ENCODE measurements at regions not wholly inside any gene's neighbourhood (a gene's known extent, or its start where the extent isn't known, plus 50 kb on each side); places are given as distances from the start of the nearest gene placed in this dataset.

- Histone ChIP-seq H3K4me1 (ENCODE audit: control insufficient read depth, insufficient read depth, low read length) (no peaks in the 10 kb centered on the region), H3K9me3 (ENCODE audit: control insufficient read depth, insufficient read depth, low read depth, low read length) (no peaks in the 10 kb centered on the region), H3K4me3 (ENCODE audit: low read depth, low read length) (no peak overlapping the region), H3K36me3 (ENCODE audit: control insufficient read depth in 2 of 2, insufficient read depth in 1 of 2, low read length in 2 of 2) (no peaks in the 10 kb centered on the region), H3K27ac (ENCODE audit: extremely low read depth, low read depth, low read length) (no peak overlapping the region)
- ChIA-PET CTCF (interaction anchor here (0.7 kb wide), 1 partner anchor 80 kb away, joined by 3 read pairs; no protein-coding TSS in a partner anchor), POLR2A (no interaction called here)
- TF ChIP-seq ZBTB10 (tag by site-specific recombination; IDR thresholded peaks at IDR 0.05) (no peak), ZNF155 (tag by site-specific recombination; IDR thresholded peaks at IDR 0.05) (no peak), ZBTB7A (tag by site-specific recombination; IDR thresholded peaks at IDR 0.05; ENCODE audit: low read depth) (no peak), ZNF707 (tag by site-specific recombination; IDR thresholded peaks at IDR 0.05) (no peak)
These were observed 760.2 kb downstream of the RAB28 start for GRCh38 chr4:12723849-12724447.

DNA sequence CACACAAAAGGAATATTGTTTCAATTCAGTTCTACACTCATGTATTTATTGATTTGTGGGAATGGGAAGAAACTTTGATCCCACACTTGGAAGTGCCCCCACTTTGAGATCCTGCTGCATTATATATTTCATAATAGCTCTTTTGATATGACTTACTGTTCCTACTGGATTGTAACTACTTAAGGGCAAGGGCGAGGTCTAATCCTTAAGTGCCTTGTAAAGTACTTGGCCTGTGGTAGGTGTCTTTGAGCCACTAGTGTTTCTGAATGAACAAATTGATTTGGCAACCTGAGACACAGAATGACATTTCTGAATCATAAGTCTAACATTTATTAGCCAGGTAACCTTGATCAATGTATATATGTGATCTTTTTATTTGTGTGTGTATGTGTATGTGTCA is 767.2 kb downstream of the RAB28 start:
- Histone ChIP-seq H3K9me3 (ENCODE audit: control insufficient read depth, insufficient read depth, low read depth, low read length) (no peaks in the 10 kb centered on the region), H3K4me1 (ENCODE audit: control insufficient read depth, insufficient read depth, low read length) (no peaks in the 10 kb centered on the region), H3K27ac (ENCODE audit: extremely low read depth, low read depth, low read length) (no peak overlapping the region), H3K36me3 (ENCODE audit: control insufficient read depth in 2 of 2, insufficient read depth in 1 of 2, low read length in 2 of 2) (no peaks in the 10 kb centered on the region), H3K4me3 (ENCODE audit: low read depth, low read length) (no peak overlapping the region)
- ChIA-PET POLR2A (no interaction called here), CTCF (interaction anchor here (0.5 kb wide), 1 partner anchor 832 kb away, joined by 3 read pairs; no protein-coding TSS in a partner anchor)
- no peak for TF ChIP-seq ZNF580 (tag by site-specific recombination; IDR thresholded peaks at IDR 0.05)
- no peak for TF ChIP-seq ZNF600 (tag by site-specific recombination; IDR thresholded peaks at IDR 0.05)
- no peak for TF ChIP-seq OSR2 (tag by site-specific recombination; IDR thresholded peaks at IDR 0.05)
- no peak for TF ChIP-seq ZNF394 (tag by site-specific recombination; IDR thresholded peaks at IDR 0.05; ENCODE audit: borderline replicate concordance)
- TF ChIP-seq TCF7L2 (IDR thresholded peaks at IDR 0.05; ENCODE audit: borderline replicate concordance, low read depth, low read length), result no peak
- TF ChIP-seq ZNF157 (tag by site-specific recombination; IDR thresholded peaks at IDR 0.05), result no peak
- TF ChIP-seq ZFP3 (tag by site-specific recombination; IDR thresholded peaks at IDR 0.05; ENCODE audit: low read depth), result no peak
- no peak for TF ChIP-seq CTCF (tag by site-specific recombination; IDR thresholded peaks at IDR 0.05)
- no peak for TF ChIP-seq ZNF624 (tag by site-specific recombination; IDR thresholded peaks at IDR 0.05)
- no peak for TF ChIP-seq ZNF140 (tag by site-specific recombination; IDR thresholded peaks at IDR 0.05)
- no peak for TF ChIP-seq ZBTB48 (tag by site-specific recombination; IDR thresholded peaks at IDR 0.05)
- TF ChIP-seq ZNF513 (tag by site-specific recombination; IDR thresholded peaks at IDR 0.05), result no peak
- TF ChIP-seq ZBTB21 (tag by site-specific recombination; IDR thresholded peaks at IDR 0.05), result no peak
- no peak for TF ChIP-seq ZNF571 (tag by site-specific recombination; IDR thresholded peaks at IDR 0.05)
- TF ChIP-seq ZBTB1 (tag by site-specific recombination; IDR thresholded peaks at IDR 0.05), result no peak
- no peak for TF ChIP-seq ZNF560 (tag by site-specific recombination; IDR thresholded peaks at IDR 0.05; ENCODE audit: borderline replicate concordance)
- TF ChIP-seq RBAK (tag by site-specific recombination; IDR thresholded peaks at IDR 0.05), result no peak
- no peak for TF ChIP-seq ZNF626 (tag by site-specific recombination; IDR thresholded peaks at IDR 0.05)
- no peak for TF ChIP-seq ATF2 (tag by site-specific recombination; IDR thresholded peaks at IDR 0.05; ENCODE audit: low read depth)
- TF ChIP-seq, protein P1, sequence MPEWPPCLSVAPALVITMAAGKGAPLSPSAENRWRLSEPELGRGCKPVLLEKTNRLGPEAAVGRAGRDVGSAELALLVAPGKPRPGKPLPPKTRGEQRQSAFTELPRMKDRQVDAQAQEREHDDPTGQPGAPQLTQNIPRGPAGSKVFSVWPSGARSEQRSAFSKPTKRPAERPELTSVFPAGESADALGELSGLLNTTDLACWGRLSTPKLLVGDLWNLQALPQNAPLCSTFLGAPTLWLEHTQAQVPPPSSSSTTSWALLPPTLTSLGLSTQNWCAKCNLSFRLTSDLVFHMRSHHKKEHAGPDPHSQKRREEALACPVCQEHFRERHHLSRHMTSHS (tag by site-specific recombination; IDR thresholded peaks at IDR 0.05), result no peak
